ENCODE measurements at regions not wholly inside any gene's neighbourhood (a gene's known extent, or its start where the extent isn't known, plus 50 kb on each side); places are given as distances from the start of the nearest gene placed in this dataset.
A peak's percentile ranks its signal among the peaks of the same experiment; 100 is the strongest.

DNA sequence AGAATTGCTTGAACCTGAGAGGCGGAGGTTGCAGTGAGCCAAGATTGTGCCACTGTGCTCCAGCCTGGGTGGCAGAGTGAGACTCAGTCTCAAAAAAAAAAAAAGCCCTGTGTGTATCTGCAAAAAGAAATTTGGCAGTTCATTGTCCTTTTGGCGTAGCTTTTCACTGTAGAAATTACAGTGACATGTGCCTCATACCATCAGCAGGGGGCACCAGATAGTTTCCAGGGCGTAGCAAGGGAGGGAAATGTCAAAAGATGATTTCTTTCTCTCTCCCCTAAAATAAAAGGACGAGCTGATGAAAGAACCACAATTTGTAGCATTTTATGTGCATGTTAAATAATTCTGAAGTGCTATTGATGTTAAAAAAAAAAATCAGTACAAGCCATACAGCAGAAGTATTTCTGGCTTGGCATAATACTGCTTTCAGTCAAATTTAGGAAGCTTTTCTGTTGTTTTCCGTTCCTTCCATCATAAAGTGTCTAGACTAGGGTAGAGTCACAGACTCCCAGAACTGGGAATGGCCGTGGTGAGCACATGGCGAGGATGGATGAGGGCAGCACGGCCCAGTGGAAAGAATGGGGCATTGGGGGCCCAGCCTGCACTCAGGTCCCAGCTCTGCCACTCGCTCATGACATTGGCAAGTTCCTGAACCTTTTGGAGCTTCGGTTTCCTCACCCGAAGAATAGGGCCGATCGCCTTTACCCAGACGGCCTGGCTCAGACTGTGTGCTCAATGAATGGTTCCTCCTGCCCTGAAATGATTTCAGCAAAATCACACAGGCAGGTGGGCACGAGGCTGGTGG lies 59.8 kb upstream of the RPH3AL start:
- DNase-seq, result peak; percentile 17 to 40

DNA sequence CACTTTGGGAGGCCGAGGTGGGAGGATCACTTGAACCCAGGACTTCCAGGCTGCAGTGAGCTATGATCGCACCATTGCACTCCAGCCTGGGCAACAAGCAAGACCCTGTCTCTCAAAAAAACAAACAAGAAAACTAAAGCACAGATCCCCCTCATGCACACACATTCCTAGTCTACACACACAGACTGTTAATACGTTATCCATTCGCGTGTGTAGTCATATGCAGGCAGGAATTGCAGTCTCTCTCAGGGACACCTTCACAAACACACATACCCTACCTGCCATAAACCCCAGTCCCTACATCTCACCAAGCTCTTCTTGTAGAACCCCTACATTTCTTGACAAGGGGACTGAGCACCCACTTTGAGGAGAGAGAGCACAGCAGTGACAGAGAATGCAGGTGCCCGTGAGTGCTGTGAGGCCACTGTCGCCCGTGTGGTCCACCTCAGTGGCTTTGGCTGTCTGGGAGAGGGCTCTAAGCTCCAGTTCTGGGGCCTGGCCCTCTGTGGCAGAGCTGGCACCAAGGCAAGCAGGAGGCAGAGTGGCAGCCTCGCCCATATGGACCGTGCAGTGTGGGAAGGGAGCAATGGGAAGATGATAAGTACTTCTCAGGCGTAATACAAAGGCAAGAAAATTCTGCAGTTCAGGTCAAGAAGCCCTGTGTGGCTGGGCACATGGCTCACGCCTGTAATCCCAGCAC lies 59.0 kb upstream of the RPH3AL start:
- no peak for DNase-seq

DNA sequence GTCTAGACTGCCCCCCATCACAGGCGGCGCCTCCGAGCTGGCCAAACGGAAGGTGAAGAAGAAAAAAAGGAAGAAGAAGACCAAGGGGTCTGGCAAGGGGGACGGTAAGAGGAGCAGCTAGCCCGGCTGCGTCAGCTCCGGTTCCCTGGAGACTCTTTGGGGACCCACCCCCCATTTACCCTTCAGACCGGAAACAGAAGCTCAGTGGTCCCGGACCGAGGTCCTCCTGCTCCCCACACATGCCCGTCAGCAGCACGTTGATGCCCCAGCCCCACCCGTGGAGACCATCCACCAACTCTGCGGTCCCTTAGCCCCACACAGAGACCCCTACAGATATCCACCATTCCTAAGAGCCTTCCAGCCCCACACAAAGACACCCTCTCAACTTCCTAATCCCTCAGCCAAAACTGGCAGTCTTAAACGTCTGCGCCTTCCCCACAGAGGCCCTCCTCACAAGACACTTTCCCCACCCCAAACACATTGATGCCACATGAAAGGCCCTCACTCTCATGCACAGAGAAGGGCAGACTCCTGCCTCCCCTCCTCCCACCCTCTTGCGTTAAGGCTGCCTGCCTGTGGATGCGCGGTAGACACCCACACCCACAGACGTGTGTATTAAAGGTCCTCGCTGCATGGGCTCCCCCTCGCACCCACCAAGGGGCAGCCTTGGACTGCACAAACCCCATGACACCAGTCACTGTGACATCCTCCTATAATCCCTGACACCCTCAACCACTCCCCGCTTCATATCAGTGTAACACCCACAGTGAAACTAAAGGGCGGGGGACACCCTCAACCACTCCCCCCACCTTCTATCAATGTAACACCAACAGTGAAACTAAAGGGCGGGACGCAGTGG lies 58.2 kb upstream of the RPH3AL start:
- no peak for DNase-seq

DNA sequence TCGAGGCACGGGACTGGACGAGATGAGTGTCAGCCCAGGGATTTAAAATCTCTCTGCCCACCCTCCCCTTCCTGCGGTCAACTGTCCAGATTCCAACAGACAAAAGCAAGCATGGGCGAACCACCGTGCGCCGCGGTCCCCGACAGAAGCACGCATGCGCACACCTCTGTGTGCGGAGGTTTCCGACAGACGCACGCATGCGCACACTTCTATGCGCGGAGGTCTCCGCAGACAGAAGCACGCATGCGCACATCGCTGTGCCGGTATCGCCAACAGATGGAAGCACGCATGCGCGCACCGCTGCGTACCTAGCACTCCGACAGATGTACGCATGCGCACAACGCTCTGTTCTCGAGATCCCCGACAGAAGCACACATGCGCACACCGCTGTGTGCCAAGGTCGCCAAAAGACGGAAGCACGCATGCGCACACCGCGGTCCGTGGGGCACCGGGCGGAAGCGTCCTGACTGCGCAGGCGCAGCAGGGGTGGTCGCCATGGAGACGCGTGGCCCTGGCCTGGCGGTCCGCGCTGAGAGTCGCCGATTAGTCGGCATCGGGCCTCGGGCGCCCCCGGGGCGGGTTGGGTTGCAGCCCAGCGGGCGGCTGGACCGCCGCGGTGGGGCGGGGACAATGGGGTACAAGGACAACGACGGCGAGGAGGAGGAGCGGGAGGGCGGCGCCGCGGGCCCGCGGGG lies 57.4 kb upstream of the RPH3AL start:
- DNase-seq, result peak; percentile 89 to 98

DNA sequence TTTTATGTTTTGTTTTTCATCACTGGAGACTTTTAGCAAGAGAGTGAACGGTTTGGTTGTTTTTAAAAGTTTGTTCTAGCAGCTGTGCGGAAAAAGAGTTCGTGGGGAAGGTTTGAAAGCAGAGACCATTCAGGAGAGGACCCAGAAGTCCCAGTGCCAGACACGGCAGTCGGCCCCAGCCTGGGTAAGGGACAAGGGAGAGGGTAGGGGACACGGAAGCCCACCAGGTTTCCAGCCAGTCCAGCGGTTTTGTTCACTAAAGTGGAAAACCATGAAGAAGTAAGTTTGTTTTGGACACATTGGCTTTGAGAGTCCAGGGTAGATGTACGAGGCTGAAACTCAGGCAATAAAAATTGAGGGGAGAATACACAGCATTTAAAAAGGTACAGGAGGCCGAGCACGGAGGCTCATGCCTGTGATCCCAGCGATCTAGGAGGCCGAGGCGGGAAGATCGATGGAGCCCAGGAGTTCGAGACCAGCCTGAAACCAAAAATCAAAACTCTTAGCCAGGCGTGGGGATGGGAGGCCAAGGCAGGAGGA lies 56.8 kb upstream of the RPH3AL start:
- no peak for DNase-seq

DNA sequence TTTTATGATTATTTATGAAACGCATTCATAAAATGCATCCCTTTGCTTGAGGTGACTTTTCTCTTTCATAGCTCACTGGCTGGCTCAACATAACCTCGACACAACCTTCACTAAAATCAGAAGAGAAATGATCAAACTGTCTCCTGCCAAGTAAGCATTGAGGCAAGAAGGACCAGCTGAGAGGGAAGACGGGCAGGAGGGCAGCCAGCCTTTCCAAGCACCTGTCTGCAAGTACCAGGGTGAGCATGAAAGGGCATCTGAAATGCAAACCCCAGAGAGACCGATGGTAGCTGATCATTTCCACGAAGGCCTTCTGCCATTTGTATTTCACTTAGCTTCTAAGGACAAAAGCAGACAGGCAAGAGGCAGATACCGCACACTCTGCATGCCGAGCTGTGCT lies 52.1 kb upstream of the RPH3AL start:
- DNase-seq, result no peak

All from SW 1271 (cell line).